DMS153 treated with DMSO at 0.1 percent for 48 hours (cell line): ENCODE measurements at regions not wholly inside any gene's neighbourhood (a gene's known extent, or its start where the extent isn't known, plus 50 kb on each side); places are given as distances from the start of the nearest gene placed in this dataset.

Experiments used
- DNase-seq: peaks from one replicate; lab custom pipeline; 2025; ENCODE audit not compliant: unreplicated experiment; lab: John Stamatoyannopoulos, UW

GRCh38 chr9:1462626-1463308 is 412.6 kb downstream of the DMRT2 start:
- no peak for DNase-seq

GRCh38 chr9:1469996-1470395 is 419.8 kb downstream of the DMRT2 start:
- no peak for DNase-seq

GRCh38 chr9:1473956-1474634 is 423.9 kb downstream of the DMRT2 start:
- DNase-seq = no peak

- no peak for DNase-seq
Observed at GRCh38 chr9:1474671-1475070, 424.5 kb downstream of the DMRT2 start.

- DNase-seq = no peak
Observed at GRCh38 chr9:1490341-1491232, 440.4 kb downstream of the DMRT2 start.

GRCh38 chr9:1492156-1492555 is 442.0 kb downstream of the DMRT2 start:
- no peak for DNase-seq

GRCh38 chr9:1495282-1496030 is 445.3 kb downstream of the DMRT2 start:
- DNase-seq = peak; percentile 48

GRCh38 chr9:1505489-1505888 is 455.3 kb downstream of the DMRT2 start:
- no peak for DNase-seq

- no peak for DNase-seq
Observed at GRCh38 chr9:1510712-1511111, 460.6 kb downstream of the DMRT2 start.

- DNase-seq = no peak
Observed at GRCh38 chr9:1513105-1513504, 462.9 kb downstream of the DMRT2 start.

GRCh38 chr9:1514250-1514649 is 464.1 kb downstream of the DMRT2 start:
- no peak for DNase-seq

GRCh38 chr9:1514776-1515363 is 464.7 kb downstream of the DMRT2 start:
- DNase-seq = no peak

GRCh38 chr9:1515557-1515956 is 465.4 kb downstream of the DMRT2 start:
- no peak for DNase-seq

GRCh38 chr9:1521547-1521946 is 471.4 kb downstream of the DMRT2 start:
- no peak for DNase-seq

GRCh38 chr9:1522219-1522767 is 472.1 kb downstream of the DMRT2 start:
- DNase-seq = no peak

- no peak for DNase-seq
Observed at GRCh38 chr9:1528456-1528855, 478.3 kb downstream of the DMRT2 start.

GRCh38 chr9:1530696-1531095 is 480.5 kb downstream of the DMRT2 start:
- no peak for DNase-seq

- DNase-seq = no peak
Observed at GRCh38 chr9:1531424-1531823, 481.3 kb downstream of the DMRT2 start.

GRCh38 chr9:1532171-1532570 is 482.0 kb downstream of the DMRT2 start:
- no peak for DNase-seq

GRCh38 chr9:1535051-1535450 is 480.1 kb upstream of the SMARCA2 start:
- no peak for DNase-seq
